HG02970 (cell line): ENCODE measurements at regions not wholly inside any gene's neighbourhood (a gene's known extent, or its start where the extent isn't known, plus 50 kb on each side); places are given as distances from the start of the nearest gene placed in this dataset.
A peak's percentile ranks its signal among the peaks of the same experiment; 100 is the strongest.
"Not testable (repeated sequence)": the region's sequence is repeated elsewhere in the genome, so short reads cannot be mapped to it uniquely, and the experiment has no call there.

Experiments used
- ATAC-seq: cut with Tn5 transposase; IDR thresholded peaks from one replicate; pipeline ENCODE4 v1.9.1; 2021; ENCODE audit warnings: mild to moderate bottlenecking, moderate library complexity, moderate number of reproducible peaks; ENCODE audit not compliant: unreplicated experiment, low FRiP score

- no peak for ATAC-seq
Observed at GRCh38 chr9:97772145-97772544, 75.0 kb upstream of the XPA start.

GRCh38 chr9:97773091-97773490 lies 76.0 kb upstream of the XPA start:
- ATAC-seq = no peak

GRCh38 chr9:97773723-97774122 lies 76.6 kb upstream of the XPA start:
- ATAC-seq = no peak

GRCh38 chr9:97774673-97775072 lies 77.5 kb upstream of the XPA start:
- no peak for ATAC-seq

- not testable (repeated sequence) for ATAC-seq
Observed at GRCh38 chr9:97778740-97779139, 74.3 kb upstream of the FOXE1 start.

- ATAC-seq = no peak
Observed at GRCh38 chr9:97779608-97780007, 73.4 kb upstream of the FOXE1 start.

- no peak for ATAC-seq
Observed at GRCh38 chr9:97781902-97782301, 71.1 kb upstream of the FOXE1 start.

- no peak for ATAC-seq
Observed at GRCh38 chr9:97786341-97786740, 66.7 kb upstream of the FOXE1 start.

GRCh38 chr9:97787551-97787950 lies 65.5 kb upstream of the FOXE1 start:
- no peak for ATAC-seq

GRCh38 chr9:97788763-97789663 lies 64.0 kb upstream of the FOXE1 start:
- no peak for ATAC-seq

- no peak for ATAC-seq
Observed at GRCh38 chr9:97790542-97790941, 62.5 kb upstream of the FOXE1 start.

GRCh38 chr9:97791542-97791941 lies 61.5 kb upstream of the FOXE1 start:
- no peak for ATAC-seq

GRCh38 chr9:97793067-97793466 lies 60.0 kb upstream of the FOXE1 start:
- ATAC-seq = no peak

GRCh38 chr9:97794666-97795065 lies 58.4 kb upstream of the FOXE1 start:
- no peak for ATAC-seq

GRCh38 chr9:97796176-97796575 lies 56.9 kb upstream of the FOXE1 start:
- ATAC-seq = not testable (repeated sequence)

- no peak for ATAC-seq
Observed at GRCh38 chr9:97801180-97801579, 51.8 kb upstream of the FOXE1 start.

GRCh38 chr9:97802276-97802675 lies 50.8 kb upstream of the FOXE1 start:
- no peak for ATAC-seq

- ATAC-seq = peak; percentile 62
Observed at GRCh38 chr9:97803167-97804058, 49.6 kb upstream of the FOXE1 start.
